DMS 273 (cell line): ENCODE measurements at regions not wholly inside any gene's neighbourhood (a gene's known extent, or its start where the extent isn't known, plus 50 kb on each side); places are given as distances from the start of the nearest gene placed in this dataset.
"Not testable (repeated sequence)": the region's sequence is repeated elsewhere in the genome, so short reads cannot be mapped to it uniquely, and the experiment has no call there.

Experiments used
- DNase-seq: peaks from one replicate; lab custom pipeline; 2025; ENCODE audit not compliant: unreplicated experiment; lab: John Stamatoyannopoulos, UW

GRCh38 chr4:84024405-84024804 lies 474.7 kb downstream of the NKX6-1 start:
- DNase-seq: no peak

DNA sequence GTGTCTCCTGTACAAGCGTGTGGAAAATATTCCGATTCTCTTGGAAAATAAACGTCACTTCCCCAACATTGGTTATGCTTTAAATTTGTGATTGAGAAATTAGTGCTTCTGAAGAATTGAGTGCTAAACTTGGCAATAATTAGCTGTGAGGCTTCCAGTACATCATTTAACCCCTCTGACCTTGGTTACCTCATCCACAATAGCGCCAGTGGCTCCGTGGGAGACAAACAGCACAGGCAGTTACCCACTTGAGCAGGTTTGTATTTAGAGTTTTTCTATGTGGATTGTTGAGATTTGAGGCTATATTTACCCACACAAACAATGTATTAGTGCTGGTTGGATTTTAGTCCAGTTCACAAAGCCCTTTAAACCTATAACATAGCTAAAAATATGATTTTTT lies 476.5 kb downstream of the NKX6-1 start:
- no peak for DNase-seq

DNA sequence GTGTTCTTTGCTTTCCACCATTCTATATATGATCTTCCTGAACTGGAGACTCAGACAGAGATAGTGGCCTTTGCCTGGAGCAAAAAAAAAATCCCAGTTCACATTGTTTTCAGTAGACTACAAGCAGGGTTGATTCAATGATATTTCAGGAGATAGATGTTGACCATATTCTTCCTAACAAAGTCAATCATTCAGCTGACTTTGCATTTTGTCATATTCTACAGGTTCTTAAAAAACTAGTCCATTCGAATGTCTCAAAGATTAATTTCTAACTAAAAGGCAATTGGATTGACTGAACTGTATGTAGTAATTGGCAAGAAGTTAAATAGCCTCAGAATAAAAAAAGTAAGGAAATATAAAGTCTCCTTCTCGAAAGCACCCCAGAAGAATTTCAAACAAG lies 479.5 kb downstream of the NKX6-1 start:
- DNase-seq: no peak

DNA sequence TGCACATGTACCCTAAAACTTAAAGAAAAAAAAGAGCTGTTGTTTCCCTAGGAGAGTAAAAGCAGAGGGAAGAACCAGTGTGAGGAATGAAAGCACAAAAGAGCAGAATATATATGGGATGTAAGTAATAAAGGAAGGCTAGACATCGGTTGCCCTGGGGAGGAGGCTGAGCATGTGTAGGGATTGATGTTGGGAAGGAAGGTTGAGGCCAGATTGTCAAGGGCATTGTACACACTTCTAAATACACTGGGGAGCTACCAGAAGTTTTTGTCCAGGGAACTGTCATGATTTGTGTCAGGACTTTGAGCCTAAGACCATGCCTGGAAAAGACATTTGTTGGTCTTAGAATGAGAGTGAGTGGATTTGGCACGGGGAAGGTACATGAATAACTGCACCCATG lies 467.1 kb downstream of the GPAT3 start:
- DNase-seq: no peak

DNA sequence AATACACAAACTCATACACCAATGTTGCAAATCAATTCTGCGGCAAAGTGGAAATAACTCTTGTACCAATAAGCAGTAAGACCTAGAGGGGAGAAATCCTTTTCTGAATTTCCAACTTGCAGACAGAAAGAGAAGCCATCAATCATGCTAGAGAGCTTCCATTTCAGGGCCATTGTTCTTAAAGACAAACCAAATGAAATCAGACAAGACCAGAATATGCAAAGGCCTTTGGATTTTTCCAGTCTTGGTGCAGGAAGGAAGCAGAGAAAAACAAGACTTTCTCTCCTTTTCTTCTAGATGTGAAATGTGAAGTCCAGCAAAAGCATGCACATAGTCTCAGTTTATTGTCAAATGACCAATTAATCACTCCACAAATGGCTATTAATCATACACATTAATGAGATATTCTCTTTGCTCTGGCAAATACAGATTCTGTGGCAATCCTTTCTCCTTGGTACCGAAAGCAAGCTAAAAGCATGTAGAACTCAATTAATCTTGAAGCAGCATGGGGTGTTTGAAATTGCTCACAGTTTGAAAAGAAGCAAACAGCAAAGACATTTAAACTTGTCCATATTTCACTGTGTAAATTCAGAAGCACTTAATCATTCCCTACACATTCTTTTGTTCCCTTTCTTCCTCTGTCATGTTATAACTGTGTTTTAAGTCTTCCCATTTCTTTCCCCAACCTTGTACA lies 466.1 kb downstream of the GPAT3 start:
- DNase-seq: no peak

DNA sequence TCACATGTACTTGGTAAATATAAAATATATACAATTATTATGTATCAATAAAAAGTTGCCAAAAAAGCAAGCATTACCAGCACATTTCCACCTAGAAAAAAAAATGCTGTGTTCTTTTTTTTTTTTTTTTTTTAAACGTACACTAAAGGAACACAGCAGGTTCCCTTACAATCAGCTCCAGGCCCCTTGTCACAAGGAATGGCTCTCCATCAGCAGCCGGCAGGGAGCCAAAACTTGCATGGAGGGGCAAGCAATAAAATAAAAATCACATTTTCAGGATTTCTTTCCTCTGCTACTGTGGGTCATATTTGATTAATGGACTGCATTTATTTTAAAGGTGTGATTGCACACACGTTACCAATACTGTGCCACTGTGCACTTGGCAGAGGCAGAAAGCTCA lies 460.3 kb downstream of the GPAT3 start:
- peak; percentile 5 for DNase-seq

GRCh38 chr4:83993774-83994173 lies 457.9 kb downstream of the GPAT3 start:
- no peak for DNase-seq

DNA sequence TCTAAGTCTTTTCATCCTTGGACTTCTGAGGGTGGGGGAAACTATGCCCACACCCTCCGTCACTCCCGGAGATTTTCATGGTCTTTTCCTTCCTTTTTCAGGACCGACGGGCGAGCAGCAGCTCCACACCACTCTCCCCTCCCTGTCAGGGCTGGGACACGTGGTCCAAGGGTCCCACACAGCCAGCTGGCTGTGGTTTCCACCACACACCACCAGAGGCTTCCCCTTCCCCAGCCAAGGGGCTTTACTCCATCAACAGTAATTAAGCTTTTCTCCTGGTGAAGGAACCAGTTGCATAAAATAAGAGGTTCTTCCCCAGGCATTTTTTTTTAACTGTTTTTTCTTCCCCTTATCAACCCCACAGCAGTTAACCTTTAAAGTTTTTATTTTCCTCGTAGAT lies 453.9 kb downstream of the GPAT3 start:
- DNase-seq: peak; percentile 51

DNA sequence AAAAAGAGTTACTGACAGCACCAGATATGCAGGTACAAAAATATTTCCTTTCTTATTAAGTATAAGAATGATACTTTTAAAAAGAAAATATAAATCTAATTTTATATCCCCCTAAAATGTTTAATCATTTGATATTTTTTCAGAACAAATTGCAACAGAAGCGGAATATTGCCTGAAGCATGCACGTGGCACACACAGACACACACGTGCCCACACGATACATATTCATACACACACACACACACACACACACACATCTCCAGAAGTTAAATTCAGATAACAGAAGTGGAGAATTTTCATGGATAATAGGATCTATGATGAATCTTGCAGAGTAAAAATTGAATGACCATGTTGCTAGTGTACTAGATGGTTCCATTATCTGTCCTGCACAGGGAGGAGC lies 445.2 kb downstream of the GPAT3 start:
- no peak for DNase-seq

DNA sequence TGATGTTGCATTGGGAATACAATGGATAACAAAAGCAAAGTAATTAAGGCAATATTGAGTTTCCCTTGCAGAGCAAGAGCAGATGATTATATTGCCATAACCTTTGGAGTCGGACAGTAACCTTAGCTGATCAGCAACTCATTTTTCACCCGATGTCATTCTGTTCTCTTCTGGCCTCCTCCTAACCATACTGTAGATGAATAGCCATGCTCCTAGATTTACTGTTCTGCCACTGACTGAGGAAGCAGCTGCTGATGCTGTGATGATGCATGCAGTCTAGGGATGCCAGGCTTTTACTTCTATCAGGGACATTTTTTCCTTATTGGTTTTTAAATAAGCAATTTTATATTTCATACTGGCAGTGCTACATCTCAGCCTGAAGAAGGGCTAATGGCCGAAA lies 443.9 kb downstream of the GPAT3 start:
- no peak for DNase-seq

DNA sequence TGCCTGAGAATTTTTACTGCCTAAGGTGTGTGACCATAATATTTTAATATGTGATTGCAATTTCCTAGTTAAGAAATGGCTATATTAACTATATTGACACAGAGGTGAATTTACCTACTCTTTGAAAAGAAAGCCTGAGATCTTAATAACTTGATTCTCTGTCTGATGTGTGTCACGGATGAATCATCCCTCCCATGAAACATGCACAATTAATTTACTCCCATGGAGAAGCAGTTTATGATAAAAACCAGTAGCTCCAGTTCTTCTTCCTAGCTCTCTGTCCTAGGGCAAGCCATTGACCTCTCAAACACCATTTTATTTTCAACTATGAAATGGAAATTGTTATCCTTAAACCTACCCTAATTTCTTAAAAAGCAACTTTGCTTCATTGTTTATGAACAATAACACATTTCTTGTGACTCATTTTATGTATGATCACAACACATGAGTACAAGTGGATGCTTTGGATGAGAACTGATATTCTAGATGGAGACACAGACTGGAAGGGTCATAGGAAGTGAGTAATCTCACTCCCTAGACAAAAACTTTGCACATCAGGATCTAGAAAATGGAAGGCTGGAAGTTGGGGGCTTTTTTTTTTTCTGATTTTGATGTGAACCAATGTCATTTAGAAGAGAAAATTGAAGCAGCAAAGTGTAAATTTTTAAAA lies 438.3 kb downstream of the GPAT3 start:
- no peak for DNase-seq

- peak; percentile 4 for DNase-seq
Measured at GRCh38 chr4:83964996-83965541, 429.2 kb downstream of the GPAT3 start.

DNA sequence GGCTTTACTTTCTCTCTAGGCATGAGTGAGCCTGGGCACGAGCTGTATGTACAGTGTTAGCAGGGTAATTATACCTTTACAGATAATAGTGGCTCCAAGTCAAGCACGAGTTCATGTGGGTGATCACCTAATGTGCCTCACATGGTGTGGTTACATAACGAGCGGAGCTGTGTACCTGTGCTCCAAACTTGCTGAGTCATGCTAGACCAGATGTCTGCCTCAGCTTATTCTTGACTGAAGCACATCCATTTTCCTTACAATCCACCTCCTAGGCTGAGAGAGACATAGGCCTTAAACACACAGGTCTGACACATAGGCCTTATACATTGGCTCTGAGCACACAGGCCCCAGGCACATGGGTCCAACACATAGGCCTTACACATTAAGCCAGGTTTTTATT lies 426.6 kb downstream of the GPAT3 start:
- peak; percentile 0 for DNase-seq

DNA sequence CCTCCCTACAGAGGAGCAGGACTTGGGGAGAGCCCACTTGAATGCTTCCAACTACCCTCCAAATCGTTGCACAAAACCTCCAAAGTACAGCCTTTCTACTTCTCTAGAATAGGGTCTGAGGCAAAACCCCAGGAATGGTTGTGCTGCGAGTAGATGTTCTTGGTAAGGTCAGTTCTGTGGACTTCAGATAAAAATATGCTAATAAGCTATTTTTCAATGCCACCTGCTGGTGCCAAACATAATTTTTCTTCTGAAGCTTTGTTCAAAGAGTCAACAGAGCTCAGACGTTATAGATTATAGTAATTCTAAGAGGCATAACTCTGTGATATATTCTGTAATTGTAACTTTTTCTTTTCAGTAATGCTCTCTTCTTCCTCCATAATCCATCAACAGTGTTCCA lies 425.7 kb downstream of the GPAT3 start:
- DNase-seq: peak; percentile 10

DNA sequence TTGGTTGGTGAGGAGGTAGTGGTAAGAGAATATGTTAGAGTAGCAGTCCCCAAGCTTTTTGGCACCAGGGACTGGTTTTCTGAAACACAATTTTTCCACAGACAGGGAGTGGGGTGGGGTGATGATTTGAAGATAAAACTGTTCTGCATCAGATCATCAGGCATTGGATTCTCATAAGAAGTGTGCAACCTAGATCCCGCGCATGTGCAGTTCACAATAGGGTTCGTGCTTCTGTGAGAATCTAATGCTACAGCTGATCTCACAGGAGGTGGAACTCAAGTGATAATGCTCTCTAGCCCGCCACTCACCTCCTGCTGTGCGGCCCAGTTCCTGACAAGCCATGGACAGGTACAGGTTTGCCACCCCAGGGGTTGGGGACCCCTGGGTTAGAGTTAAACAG lies 423.3 kb downstream of the GPAT3 start:
- DNase-seq: no peak

- no peak for DNase-seq
Measured at GRCh38 chr4:83947830-83948193, 411.9 kb downstream of the GPAT3 start.

DNA sequence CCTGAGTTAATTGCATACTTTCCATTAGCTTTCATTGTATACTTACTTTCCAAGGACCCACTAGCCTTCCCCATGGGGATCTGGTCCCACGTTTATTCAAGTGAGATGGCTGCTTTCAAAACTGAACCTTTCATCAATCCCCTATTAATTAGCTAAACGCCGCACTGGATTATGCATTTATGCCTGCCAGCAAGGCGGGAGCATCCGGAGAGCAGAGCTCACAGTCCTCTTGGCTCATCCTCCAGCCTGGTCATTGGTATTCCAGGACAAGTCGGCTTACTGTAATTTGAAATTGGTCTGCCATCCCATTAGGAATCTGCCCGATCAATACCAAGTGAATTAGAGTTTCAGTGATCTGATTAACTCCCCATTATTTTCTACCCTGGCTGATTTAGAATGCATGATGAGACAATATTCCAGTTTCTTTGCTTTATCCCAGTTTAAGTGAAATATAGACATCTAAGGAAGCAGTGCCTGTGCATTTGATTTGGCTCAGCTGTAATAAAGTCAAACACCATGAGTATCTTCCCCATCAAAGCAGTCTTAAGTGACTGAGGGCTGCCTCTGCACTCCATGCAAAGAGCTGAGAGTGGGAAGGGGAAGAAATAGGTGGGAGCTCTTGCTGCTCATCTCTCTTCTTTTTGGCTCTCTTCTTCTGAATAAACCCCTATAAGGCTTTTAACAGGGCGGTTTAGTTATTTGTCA lies 411.4 kb downstream of the GPAT3 start:
- DNase-seq: no peak

DNA sequence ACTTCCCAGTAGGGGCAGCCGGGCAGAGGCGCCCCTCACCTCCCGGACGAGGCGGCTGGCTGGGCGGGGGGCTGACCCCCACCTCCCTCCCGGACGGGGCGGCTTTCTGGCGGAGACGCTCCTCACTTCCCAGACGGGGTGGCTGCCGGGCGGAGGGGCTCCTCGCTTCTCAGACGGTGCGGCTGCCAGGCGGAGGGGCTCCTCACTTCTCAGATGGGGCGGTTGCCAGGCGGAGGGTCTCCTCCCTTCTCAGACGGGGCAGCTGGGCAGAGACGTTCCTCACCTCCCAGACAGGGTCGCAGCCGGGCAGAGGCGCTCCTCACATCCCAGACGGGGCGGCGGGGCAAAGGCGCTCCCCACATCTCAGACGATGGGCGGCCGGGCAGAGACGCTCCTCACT lies 407.8 kb downstream of the GPAT3 start:
- not testable (repeated sequence) for DNase-seq

- DNase-seq: no peak
Measured at GRCh38 chr4:83932750-83933391, 397.0 kb downstream of the GPAT3 start.

- no peak for DNase-seq
Measured at GRCh38 chr4:83931659-83932438, 395.9 kb downstream of the GPAT3 start.

- no peak for DNase-seq
Measured at GRCh38 chr4:83929550-83929949, 393.6 kb downstream of the GPAT3 start.
